ENCODE measurements at regions not wholly inside any gene's neighbourhood (a gene's known extent, or its start where the extent isn't known, plus 50 kb on each side); places are given as distances from the start of the nearest gene placed in this dataset.

DNA sequence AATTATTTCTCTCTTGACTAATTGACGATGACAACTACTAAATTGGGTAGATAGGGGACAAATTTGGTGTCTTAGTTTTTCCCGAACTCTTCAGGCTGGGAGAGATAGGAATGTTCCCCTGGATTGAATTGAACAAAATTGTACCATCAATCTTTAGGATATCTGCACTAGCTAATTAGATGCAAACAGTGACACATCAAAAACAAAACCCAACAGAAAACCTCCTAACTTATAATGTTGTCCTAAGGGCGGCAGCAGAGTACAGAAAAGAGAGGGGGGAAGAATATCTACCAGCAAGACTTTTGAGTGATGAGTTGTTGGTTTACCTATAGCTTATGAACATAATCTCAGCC is 342.9 kb downstream of the INSIG2 start:
- peaks cover 0 to 15% (median 0%) of the 10 kb centered on the region in 4 donors for H3K27me3 ChIP-seq
- no peaks in the 10 kb centered on the region for H3K36me3 ChIP-seq
- no peak for DNase-seq (ENCODE audit: extremely low spot score)
- H3K9me3 ChIP-seq = peaks cover 0 to 6% (median 2%) of the 10 kb centered on the region in 4 donors
- intact Hi-C loops (cut with DNase I) = no loop called here
- TF ChIP-seq EP300 (IDR thresholded peaks at IDR 0.05) (no peak), POLR2AphosphoS5 (IDR thresholded peaks at IDR 0.05) (no peak), POLR2A (IDR thresholded peaks at IDR 0.05; ENCODE audit: low read depth) (no peak)
- TF ChIP-seq, protein P1, sequence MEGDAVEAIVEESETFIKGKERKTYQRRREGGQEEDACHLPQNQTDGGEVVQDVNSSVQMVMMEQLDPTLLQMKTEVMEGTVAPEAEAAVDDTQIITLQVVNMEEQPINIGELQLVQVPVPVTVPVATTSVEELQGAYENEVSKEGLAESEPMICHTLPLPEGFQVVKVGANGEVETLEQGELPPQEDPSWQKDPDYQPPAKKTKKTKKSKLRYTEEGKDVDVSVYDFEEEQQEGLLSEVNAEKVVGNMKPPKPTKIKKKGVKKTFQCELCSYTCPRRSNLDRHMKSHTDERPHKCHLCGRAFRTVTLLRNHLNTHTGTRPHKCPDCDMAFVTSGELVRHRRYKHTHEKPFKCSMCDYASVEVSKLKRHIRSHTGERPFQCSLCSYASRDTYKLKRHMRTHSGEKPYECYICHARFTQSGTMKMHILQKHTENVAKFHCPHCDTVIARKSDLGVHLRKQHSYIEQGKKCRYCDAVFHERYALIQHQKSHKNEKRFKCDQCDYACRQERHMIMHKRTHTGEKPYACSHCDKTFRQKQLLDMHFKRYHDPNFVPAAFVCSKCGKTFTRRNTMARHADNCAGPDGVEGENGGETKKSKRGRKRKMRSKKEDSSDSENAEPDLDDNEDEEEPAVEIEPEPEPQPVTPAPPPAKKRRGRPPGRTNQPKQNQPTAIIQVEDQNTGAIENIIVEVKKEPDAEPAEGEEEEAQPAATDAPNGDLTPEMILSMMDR (IDR thresholded peaks at IDR 0.05) = no peak
- H3K27ac ChIP-seq (replicated peaks in 1 of 4) = no peak overlapping the region
- 83% methylated on average over 3 of the region's 3 CpGs for WGBS
- no peak overlapping the region for H3K4me3 ChIP-seq
- H3K4me1 ChIP-seq = no peaks in the 10 kb centered on the region

DNA sequence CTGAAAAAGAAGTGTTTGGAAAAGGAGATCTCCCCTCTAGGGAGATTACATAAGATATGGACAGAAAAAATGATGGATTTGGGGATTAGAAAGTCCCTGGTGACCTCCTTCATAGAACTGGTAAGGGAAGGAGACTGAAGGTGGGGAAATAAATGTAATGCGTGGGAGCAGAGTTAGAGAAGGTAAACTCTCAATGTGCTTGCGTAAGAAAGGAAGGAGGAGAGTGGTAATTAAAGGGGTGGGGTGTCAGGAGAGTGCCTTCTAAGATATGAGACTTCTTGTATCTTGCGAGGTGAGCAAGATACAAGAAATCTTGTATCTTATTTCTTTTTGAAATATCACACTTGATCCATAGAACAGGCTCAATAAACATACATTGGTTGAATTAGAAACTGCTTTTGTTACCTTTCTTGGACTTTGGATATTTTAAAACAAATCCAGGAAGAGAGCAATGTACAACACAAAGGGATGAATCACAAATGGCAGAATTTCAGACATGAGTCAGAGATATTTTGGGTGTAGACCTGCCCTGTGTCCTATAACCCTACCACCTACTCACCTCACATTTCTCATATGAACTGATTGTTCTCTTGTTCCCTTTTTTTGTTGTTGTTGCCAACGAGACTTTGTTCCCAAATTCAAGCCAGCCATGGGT is 342.4 kb downstream of the INSIG2 start:
- 73% methylated on average over 4 of the region's 4 CpGs for WGBS
- H3K27ac ChIP-seq (replicated peaks in 1 of 4) = no peak overlapping the region
- H3K36me3 ChIP-seq = no peaks in the 10 kb centered on the region
- TF ChIP-seq EP300 (IDR thresholded peaks at IDR 0.05) (no peak), POLR2AphosphoS5 (IDR thresholded peaks at IDR 0.05) (no peak), POLR2A (IDR thresholded peaks at IDR 0.05; ENCODE audit: low read depth) (no peak)
- TF ChIP-seq, protein P1 (IDR thresholded peaks at IDR 0.05) = no peak
- peaks cover 0 to 10% (median 0%) of the 10 kb centered on the region in 4 donors for H3K27me3 ChIP-seq
- no peaks in the 10 kb centered on the region for H3K4me1 ChIP-seq
- H3K9me3 ChIP-seq = peaks cover 0 to 6% (median 2%) of the 10 kb centered on the region in 4 donors
- intact Hi-C loops (cut with DNase I) = no loop called here
- no peak overlapping the region for H3K4me3 ChIP-seq
- DNase-seq (ENCODE audit: extremely low spot score) = no peak

DNA sequence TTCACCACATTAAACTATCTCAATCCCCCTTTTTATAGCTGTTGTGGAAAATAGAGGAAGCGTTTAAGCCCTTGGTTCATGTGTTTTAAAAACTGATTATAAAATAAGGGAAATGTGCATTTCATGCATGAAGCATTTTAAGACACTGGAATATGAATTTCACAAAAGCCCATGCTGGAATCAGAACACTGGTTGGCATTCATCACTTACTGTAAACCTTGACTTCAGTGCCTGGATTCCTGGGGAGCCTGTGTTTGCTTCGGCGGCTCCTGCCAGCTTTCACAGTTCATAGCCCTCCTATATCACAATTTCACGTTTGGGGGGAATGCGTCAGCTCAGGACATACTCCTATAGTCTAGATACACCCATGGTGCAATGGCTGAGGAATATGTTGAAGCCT is 336.9 kb downstream of the INSIG2 start:
- no peaks in the 10 kb centered on the region for H3K36me3 ChIP-seq
- no peak for DNase-seq (ENCODE audit: extremely low spot score)
- TF ChIP-seq POLR2AphosphoS5 (IDR thresholded peaks at IDR 0.05) (no peak), POLR2A (IDR thresholded peaks at IDR 0.05; ENCODE audit: low read depth) (no peak), EP300 (IDR thresholded peaks at IDR 0.05) (no peak)
- TF ChIP-seq, protein P1 (IDR thresholded peaks at IDR 0.05) = no peak

DNA sequence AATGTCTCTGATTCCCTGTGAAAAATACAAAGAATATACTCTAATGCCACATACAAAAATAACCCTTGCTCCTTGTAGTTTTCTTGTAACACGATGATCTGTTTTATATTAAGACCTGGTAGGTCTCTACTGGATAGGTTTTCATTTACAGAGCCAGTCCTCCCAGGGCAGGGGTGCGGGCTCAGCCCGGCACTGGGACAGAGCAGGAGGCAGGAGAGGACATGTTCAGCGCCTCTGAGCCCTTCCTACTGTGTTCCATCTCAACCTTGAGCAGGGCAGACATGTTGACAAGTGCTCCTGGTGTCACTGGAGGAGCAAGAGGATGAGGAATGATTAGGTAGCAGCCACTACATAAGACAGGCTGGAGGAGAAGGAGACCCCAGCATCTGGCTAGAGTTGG is 335.5 kb downstream of the INSIG2 start:
- Histone ChIP-seq H3K9me3 (peaks cover 0 to 6% (median 2%) of the 10 kb centered on the region in 4 donors), H3K4me1 (no peaks in the 10 kb centered on the region), H3K27ac (replicated peaks in 1 of 4) (no peak overlapping the region), H3K27me3 (no peaks in the 10 kb centered on the region), H3K36me3 (no peaks in the 10 kb centered on the region), H3K4me3 (no peak overlapping the region)
- DNase-seq (ENCODE audit: extremely low spot score) = no peak
- 80% methylated on average over 4 of the region's 4 CpGs for WGBS
- TF ChIP-seq POLR2AphosphoS5 (IDR thresholded peaks at IDR 0.05) = no peak
- TF ChIP-seq, protein P1 (IDR thresholded peaks at IDR 0.05) = no peak
- no peak for TF ChIP-seq POLR2A (IDR thresholded peaks at IDR 0.05; ENCODE audit: low read depth)
- TF ChIP-seq EP300 (IDR thresholded peaks at IDR 0.05) = no peak
- intact Hi-C loops (cut with DNase I) = no loop called here

More for the DNA sequence above, 336.9 kb downstream of the INSIG2 start:
- no peak overlapping the region for H3K4me3 ChIP-seq
- H3K27ac ChIP-seq (replicated peaks in 1 of 4) = no peak overlapping the region
- H3K9me3 ChIP-seq = peaks cover 0 to 6% (median 2%) of the 10 kb centered on the region in 4 donors
- WGBS = 62% methylated on average over 5 of the region's 5 CpGs
- peaks cover 0 to 4% (median 0%) of the 10 kb centered on the region in 4 donors for H3K27me3 ChIP-seq
- no peaks in the 10 kb centered on the region for H3K4me1 ChIP-seq
- intact Hi-C loops (cut with DNase I) = no loop called here

DNA sequence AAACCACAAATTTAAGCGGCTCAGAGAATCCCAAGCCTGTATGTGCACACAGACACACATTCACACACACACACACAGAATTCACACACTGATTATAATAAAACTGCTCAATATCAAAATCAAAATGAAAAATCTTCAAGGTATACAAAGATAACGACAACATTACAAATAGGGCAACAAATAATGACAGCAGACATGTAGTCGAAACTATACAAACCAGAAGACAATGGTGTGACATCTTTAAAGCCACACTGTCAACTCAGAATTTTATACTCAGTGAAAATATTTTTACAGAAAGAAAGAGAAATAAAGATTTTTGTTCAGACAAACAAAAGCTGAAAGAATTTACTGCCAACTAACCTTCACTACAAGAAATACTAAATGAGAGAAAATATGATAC is 333.4 kb downstream of the INSIG2 start:
- Histone ChIP-seq H3K27me3 (no peaks in the 10 kb centered on the region), H3K9me3 (no peaks in the 10 kb centered on the region), H3K27ac (replicated peaks in 1 of 4) (no peak overlapping the region), H3K36me3 (no peaks in the 10 kb centered on the region), H3K4me3 (no peak overlapping the region), H3K4me1 (no peaks in the 10 kb centered on the region)
- DNase-seq (ENCODE audit: extremely low spot score) = no peak
- intact Hi-C loops (cut with DNase I) = no loop called here
- TF ChIP-seq POLR2AphosphoS5 (IDR thresholded peaks at IDR 0.05) = no peak
- no peak for TF ChIP-seq POLR2A (IDR thresholded peaks at IDR 0.05; ENCODE audit: low read depth)
- no peak for TF ChIP-seq EP300 (IDR thresholded peaks at IDR 0.05)
- TF ChIP-seq, protein P1 (IDR thresholded peaks at IDR 0.05) = no peak
- 89% methylated on average over 3 of the region's 3 CpGs for WGBS

Measured in esophagus muscularis mucosa (tissue), 4 donors.